ENCODE measurements at regions not wholly inside any gene's neighbourhood (a gene's known extent, or its start where the extent isn't known, plus 50 kb on each side); places are given as distances from the start of the nearest gene placed in this dataset.

- TF ChIP-seq, protein P1, sequence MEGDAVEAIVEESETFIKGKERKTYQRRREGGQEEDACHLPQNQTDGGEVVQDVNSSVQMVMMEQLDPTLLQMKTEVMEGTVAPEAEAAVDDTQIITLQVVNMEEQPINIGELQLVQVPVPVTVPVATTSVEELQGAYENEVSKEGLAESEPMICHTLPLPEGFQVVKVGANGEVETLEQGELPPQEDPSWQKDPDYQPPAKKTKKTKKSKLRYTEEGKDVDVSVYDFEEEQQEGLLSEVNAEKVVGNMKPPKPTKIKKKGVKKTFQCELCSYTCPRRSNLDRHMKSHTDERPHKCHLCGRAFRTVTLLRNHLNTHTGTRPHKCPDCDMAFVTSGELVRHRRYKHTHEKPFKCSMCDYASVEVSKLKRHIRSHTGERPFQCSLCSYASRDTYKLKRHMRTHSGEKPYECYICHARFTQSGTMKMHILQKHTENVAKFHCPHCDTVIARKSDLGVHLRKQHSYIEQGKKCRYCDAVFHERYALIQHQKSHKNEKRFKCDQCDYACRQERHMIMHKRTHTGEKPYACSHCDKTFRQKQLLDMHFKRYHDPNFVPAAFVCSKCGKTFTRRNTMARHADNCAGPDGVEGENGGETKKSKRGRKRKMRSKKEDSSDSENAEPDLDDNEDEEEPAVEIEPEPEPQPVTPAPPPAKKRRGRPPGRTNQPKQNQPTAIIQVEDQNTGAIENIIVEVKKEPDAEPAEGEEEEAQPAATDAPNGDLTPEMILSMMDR (IDR thresholded peaks at IDR 0.05) = no peak
- TF ChIP-seq POLR2A (IDR thresholded peaks at IDR 0.05) = no peak
Measured at GRCh38 chr2:13628122-13628521, 911.4 kb downstream of the TRIB2 start.

Data from Peyer's patch (tissue), 4 donors.